Testis (tissue), 2 donors: ENCODE measurements at regions not wholly inside any gene's neighbourhood (a gene's known extent, or its start where the extent isn't known, plus 50 kb on each side); places are given as distances from the start of the nearest gene placed in this dataset.

ENCODE experiments used
- POLR2A ChIP-seq: fragments of 450-650 bp; IDR thresholded peaks from one replicate; pipeline ENCODE4 v1.6.1; 2017; ENCODE audit warnings: antibody characterized with exemption, mild to moderate bottlenecking, moderate library complexity
- TF ChIP-seq, protein P1 (sequence below), 3 experiments: fragments of 450-650 bp in 2 of 3; fragments of 200-600 bp in 1 of 3; sonication (generic) in 1 of 3; IDR thresholded peaks; one replicate each; pipeline ENCODE4 v1.5.1; 2016 to 2019; ENCODE audit warnings: antibody characterized with exemption in 3 of 3, mild to moderate bottlenecking in 2 of 3, moderate library complexity in 1 of 3

DNA sequence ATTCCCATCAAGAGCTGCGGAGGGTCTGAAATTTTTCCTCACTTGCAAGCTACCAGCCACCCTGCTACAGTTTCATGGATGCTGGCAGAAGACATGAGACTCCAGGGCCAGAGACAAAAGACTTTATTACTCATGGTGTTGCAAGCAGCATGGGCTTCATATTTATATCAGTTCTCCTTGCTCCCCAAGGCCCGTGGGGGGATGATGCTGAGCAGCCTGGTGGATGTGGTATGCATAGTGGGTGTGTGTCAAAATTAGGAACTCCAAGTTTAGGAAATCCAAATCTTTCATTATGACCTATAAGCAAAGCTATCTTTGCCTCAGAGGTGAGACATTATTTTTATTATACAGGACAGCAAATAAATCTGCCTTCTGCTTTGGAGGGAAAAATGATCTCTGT, 105.7 kb upstream of the ALDH1B1 start:
- TF ChIP-seq, protein P1, sequence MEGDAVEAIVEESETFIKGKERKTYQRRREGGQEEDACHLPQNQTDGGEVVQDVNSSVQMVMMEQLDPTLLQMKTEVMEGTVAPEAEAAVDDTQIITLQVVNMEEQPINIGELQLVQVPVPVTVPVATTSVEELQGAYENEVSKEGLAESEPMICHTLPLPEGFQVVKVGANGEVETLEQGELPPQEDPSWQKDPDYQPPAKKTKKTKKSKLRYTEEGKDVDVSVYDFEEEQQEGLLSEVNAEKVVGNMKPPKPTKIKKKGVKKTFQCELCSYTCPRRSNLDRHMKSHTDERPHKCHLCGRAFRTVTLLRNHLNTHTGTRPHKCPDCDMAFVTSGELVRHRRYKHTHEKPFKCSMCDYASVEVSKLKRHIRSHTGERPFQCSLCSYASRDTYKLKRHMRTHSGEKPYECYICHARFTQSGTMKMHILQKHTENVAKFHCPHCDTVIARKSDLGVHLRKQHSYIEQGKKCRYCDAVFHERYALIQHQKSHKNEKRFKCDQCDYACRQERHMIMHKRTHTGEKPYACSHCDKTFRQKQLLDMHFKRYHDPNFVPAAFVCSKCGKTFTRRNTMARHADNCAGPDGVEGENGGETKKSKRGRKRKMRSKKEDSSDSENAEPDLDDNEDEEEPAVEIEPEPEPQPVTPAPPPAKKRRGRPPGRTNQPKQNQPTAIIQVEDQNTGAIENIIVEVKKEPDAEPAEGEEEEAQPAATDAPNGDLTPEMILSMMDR (IDR thresholded peaks at IDR 0.05), result no peak
- no peak for TF ChIP-seq POLR2A
